GM12872 (cell line): ENCODE measurements at regions not wholly inside any gene's neighbourhood (a gene's known extent, or its start where the extent isn't known, plus 50 kb on each side); places are given as distances from the start of the nearest gene placed in this dataset.

ENCODE experiments used
- TF ChIP-seq, protein P1 (sequence below): IDR thresholded peaks from 3 replicates; pipeline ENCODE4 v1.5.1; 2011; ENCODE audit warnings: low read depth, mild to moderate bottlenecking, low read length, moderate library complexity; ENCODE audit not compliant: insufficient read depth

DNA sequence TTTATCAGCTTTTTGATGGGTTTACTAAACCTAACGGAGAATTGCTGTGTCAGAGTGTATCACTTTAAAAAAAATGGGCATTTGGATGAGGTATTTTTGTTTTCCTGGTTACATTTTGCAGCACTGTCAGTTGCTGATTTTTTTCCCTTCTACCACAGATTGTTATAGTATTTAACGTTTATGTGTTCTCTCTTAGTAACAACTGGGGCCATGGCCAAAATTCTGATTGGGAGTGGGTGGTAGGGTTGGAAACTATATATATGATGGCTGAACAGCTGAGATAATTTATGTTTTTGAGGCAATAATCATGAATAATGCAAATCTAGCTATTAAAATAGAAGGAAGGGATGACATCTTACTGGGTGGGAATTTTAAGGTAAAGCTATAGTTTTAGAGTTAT is 229.4 kb upstream of the SUCLG2 start:
- TF ChIP-seq, protein P1, sequence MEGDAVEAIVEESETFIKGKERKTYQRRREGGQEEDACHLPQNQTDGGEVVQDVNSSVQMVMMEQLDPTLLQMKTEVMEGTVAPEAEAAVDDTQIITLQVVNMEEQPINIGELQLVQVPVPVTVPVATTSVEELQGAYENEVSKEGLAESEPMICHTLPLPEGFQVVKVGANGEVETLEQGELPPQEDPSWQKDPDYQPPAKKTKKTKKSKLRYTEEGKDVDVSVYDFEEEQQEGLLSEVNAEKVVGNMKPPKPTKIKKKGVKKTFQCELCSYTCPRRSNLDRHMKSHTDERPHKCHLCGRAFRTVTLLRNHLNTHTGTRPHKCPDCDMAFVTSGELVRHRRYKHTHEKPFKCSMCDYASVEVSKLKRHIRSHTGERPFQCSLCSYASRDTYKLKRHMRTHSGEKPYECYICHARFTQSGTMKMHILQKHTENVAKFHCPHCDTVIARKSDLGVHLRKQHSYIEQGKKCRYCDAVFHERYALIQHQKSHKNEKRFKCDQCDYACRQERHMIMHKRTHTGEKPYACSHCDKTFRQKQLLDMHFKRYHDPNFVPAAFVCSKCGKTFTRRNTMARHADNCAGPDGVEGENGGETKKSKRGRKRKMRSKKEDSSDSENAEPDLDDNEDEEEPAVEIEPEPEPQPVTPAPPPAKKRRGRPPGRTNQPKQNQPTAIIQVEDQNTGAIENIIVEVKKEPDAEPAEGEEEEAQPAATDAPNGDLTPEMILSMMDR, result no peak

DNA sequence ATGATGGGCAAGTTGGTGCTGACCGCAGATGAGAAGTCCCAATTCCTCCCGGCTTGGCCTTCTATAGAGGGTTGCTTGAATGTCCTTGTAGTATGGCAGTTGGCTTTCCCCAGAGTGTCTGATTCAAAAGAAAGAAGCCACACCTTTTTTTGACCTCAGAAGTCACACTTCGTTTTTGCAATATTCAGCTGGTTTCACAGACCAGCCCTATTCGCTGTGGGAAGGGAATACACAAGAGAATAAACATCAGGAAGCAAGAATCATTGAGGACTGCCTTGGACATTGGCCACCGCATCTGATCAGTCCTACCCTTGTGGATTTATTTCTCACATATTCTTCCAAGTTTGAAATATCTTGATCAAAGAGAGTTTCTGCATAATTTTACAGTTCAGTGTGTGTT is 228.6 kb upstream of the SUCLG2 start:
- TF ChIP-seq, protein P1, result no peak

DNA sequence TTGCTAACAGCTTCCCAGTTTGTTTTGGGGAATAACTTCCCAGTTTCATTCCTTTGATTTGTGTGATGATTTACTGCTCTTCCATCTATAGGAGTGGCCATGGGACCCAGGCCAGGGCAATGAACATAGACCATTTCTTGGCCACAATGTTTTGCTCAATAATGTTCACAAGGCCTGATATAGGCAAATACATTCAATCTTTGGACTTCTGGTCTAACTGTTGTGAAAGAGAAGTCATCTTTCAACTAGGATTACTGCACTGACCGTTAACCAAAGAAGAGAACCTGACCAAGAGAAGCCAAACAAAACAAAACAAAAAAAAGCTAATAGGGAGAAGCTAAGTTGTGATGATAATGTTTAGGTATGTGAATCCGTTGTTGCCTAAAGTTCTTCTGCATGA is 221.8 kb upstream of the SUCLG2 start:
- TF ChIP-seq, protein P1, result no peak

DNA sequence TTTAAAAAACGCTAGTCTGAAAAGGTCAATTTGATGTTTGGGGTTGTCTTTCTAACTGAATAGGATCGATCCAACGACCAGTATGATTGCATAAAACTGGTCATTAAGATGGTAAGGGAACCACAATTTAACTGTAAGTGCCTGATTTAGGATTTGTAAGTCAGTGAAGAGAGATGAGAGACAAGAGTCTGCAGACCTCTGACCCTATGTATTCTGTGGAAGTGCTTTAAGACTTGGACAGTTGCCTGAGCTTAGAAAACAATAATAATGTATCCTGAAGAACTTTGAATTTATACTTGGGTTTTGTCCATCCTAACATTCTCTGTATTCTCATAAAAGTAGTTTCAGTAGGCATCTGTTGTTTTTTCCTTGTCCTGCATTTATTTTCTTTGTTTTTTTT is 221.4 kb upstream of the SUCLG2 start:
- TF ChIP-seq, protein P1, result no peak

DNA sequence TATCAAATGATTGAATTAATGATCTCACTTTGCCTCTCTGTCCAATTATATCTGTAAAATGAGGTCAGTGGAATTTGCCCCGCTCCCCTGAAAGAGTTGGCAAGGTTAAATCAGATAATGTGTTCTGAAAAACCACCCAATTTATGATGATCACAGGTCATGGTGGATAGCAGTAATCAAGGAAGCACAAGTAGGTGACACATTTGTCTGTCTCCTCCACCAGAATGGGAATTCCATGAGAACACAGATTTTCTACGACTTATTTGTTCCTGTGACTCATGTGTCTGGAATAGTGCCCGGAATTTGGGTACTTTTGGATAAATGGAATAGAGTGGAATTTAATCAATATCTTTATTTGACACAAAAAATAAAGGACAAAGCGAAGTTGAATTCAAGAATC is 220.9 kb upstream of the SUCLG2 start:
- TF ChIP-seq, protein P1, result no peak

DNA sequence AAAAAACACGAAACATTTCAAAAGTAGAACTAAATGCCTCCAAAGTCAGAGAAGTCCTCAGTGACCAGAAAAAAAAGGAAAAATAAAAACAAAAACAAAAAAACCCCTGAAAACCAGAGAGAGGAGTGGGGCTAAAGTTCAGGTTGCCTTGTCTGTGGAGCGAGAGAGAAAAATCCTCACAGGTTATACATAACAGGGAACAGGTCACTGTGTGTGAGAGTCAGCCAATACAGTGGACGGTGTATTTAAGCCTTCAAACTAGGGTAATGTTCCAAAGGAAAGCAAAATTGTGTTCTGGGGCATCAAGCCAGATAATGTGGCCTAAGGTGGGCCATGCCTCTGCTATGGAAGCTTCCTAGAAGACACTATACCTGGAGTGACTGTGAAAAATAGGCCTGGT is 216.1 kb upstream of the SUCLG2 start:
- TF ChIP-seq, protein P1, result no peak

DNA sequence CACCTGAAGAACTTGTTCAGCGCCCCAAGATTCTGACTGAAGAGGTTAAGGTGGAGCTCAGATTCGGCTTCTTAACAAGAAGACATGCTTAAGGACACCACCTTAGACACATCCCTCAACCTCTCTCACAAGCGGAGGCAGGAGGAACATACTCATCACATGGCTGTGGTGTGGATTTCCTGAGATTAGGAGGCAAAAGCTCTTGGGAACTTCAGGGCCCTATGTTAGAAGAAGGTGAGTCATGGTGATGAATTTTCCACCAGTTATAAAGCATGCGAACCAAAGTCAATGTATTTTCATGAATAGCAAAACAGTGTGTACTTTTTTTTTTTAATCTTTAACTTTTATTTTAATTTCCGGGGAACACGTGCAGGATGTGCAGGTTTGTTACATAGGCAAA is 212.2 kb upstream of the SUCLG2 start:
- TF ChIP-seq, protein P1, result no peak
